Keratinocyte (primary cell): ENCODE measurements at regions not wholly inside any gene's neighbourhood (a gene's known extent, or its start where the extent isn't known, plus 50 kb on each side); places are given as distances from the start of the nearest gene placed in this dataset.

Experiments used
- CTCF ChIP-seq, 3 experiments: IDR thresholded peaks in 1 of 3; conservative IDR thresholded peaks in 1 of 3; optimal IDR thresholded peaks in 1 of 3; 2 replicates in 2 of 3; 3 replicates in 1 of 3; pipeline versions ENCODE3 to v1.5.1; 2011; ENCODE audit warnings: low read length in 3 of 3, mild to moderate bottlenecking in 3 of 3, moderate library complexity in 2 of 3, control low read depth in 1 of 3, inconsistent platforms in 1 of 3; ENCODE audit not compliant: insufficient read depth in 2 of 3; ENCODE audit errors: extremely low read depth in 1 of 3
- EZH2 ChIP-seq: IDR thresholded peaks from one replicate; pipeline ENCODE4 v1.6.1; 2012; ENCODE audit warnings: inconsistent platforms, mild to moderate bottlenecking, low read length, moderate library complexity

DNA sequence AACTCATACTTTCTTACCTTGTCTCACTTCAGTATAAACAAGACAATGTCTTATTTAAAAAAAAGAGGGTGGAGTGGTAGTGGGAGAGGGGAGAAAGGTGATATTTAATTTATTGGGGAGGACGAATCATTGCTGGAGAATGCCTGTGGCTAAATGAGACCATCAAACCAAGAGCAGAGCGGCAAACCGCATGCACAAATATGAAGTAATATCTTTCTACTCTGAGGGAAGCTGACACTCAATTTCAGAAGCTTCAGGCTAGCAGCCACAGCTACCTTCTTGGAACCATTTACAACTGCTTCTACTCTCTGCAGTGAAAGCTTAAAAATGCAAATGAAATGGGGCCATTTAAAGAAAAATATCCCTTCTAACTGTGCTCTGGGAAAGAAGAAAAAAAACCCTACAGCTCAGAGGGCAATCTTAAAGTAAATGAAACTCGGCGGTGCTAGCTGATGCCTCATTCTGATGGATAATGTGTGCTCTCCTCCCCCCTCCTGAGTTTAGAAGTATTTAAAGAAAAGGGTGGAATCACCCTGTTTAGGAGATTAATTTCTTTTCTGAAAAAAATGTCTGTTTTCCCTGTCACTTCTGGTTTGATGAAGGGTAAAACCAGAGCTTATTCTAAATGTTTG, 178.2 kb upstream of the CAMK1G start:
- TF ChIP-seq CTCF (optimal IDR thresholded peaks at IDR 0.05 in 1 of 3, IDR thresholded peaks at IDR 0.05 in 1 of 3, conservative IDR thresholded peaks at IDR 0.05 in 1 of 3; ENCODE audit: extremely low read depth in 1 of 3, insufficient read depth in 2 of 3, low read length in 3 of 3) = no peak
- TF ChIP-seq EZH2 = no peak
